K562 (cell line): ENCODE measurements at regions not wholly inside any gene's neighbourhood (a gene's known extent, or its start where the extent isn't known, plus 50 kb on each side); places are given as distances from the start of the nearest gene placed in this dataset.
A peak's percentile ranks its signal among the peaks of the same experiment; 100 is the strongest.

Experiments used
- ATAC-seq: fragments of 200-7000 bp; cut with Tn5 transposase; 3 replicates; pipeline ENCODE4 v1.9.1; 2020; ENCODE audit warnings: moderate library complexity
- BruUV-seq: library from RNA; stranded (reverse); fragments of 400-500 nt; replicated peaks from 2 replicates; lab custom pipeline; 2021; lab: Mats Ljungman, UMichigan
- CTCF ChIA-PET: fragments of 300-600 bp; formaldehyde crosslinking; extraction: SDS; loops from one replicate; lab custom pipeline; 2021; ENCODE audit warnings: low intra/inter-chr PET ratio; lab: Yijun Ruan, JAX
- POLR2A ChIA-PET: fragments of 300-600, 350-650 bp; sonication (Branson Sonifier 250); formaldehyde crosslinking; extraction: SDS; loops from one replicate; lab custom pipeline; 2021; ENCODE audit warnings: antibody characterized with exemption, inconsistent platforms; lab: Yijun Ruan, JAX
- DNase-seq, 4 experiments: peaks; one replicate each; pipeline versions ENCODE4 v3.0.0 to v3.0.0-alpha.2; 2011 to 2018; ENCODE audit warnings: low spot score in 3 of 4, mixed read lengths in 3 of 4; ENCODE audit errors: extremely low read depth in 1 of 4
- FAIRE-seq: peaks from 2 replicates; lab custom pipeline; 2011; peaks lifted over from hg19 to GRCh38; lab: Jason Lieb, UNC
- H2AFZ ChIP-seq: 2 replicates; pipeline ENCODE4 v1.6.0; 2011; ENCODE audit warnings: low read depth, low read length, control low read depth, inconsistent platforms
- H3K27ac ChIP-seq: fragments of 200-600 bp; 3 replicates; pipeline ENCODE4 v1.8.0; 2011; ENCODE audit warnings: low read depth, mild to moderate bottlenecking, control low read depth, inconsistent platforms, low read length, moderate library complexity, mixed read lengths; ENCODE audit errors: extremely low read depth
- H3K27me3 ChIP-seq, 2 experiments: fragments of 300-600 bp in 1 of 2; 2 replicates in 1 of 2; 3 replicates in 1 of 2; pipeline versions ENCODE4 v1.6.0 to v1.8.0; 2011; ENCODE audit warnings: inconsistent platforms in 2 of 2, low read length in 2 of 2, mild to moderate bottlenecking in 1 of 2, mixed read lengths in 1 of 2, moderate library complexity in 1 of 2; ENCODE audit not compliant: control insufficient read depth in 2 of 2, insufficient read depth in 2 of 2
- H3K36me3 ChIP-seq: fragments of 300-600 bp; 3 replicates; pipeline ENCODE4 v1.8.0; 2011; ENCODE audit warnings: mild to moderate bottlenecking, low read length, inconsistent platforms; ENCODE audit not compliant: control insufficient read depth, insufficient read depth
- H3K4me1 ChIP-seq, 2 experiments: fragments of 200-600 bp in 1 of 2; replicated peaks in 1 of 2; 2 replicates in 1 of 2; 3 replicates in 1 of 2; pipeline versions ENCODE4 v1.5.1 to v1.8.0; 2011; ENCODE audit warnings: inconsistent platforms in 2 of 2, low read length in 2 of 2, mild to moderate bottlenecking in 1 of 2, mixed read lengths in 1 of 2, moderate library complexity in 1 of 2; ENCODE audit not compliant: control insufficient read depth in 2 of 2, insufficient read depth in 2 of 2
- H3K4me2 ChIP-seq: 2 replicates; pipeline ENCODE4 v1.6.1; 2011; ENCODE audit warnings: low read length, control low read depth, inconsistent platforms, mixed read lengths; ENCODE audit not compliant: insufficient read depth
- H3K4me3 ChIP-seq: fragments of 200-600 bp; sonication (generic), shearing (Covaris generic); 2 replicates; pipeline ENCODE4 v1.5.1; 2016; ENCODE audit warnings: control low read depth, inconsistent platforms
- H3K79me2 ChIP-seq: fragments of 200-600 bp; 3 replicates; pipeline ENCODE4 v1.8.0; 2011; ENCODE audit warnings: low read length, inconsistent platforms; ENCODE audit not compliant: control insufficient read depth, insufficient read depth
- H3K9ac ChIP-seq, 2 experiments: 2 replicates each; pipeline versions ENCODE4 v1.6.0 to v1.6.1; 2011; ENCODE audit warnings: low read depth in 2 of 2, low read length in 2 of 2, control low read depth in 1 of 2, inconsistent platforms in 1 of 2, mild to moderate bottlenecking in 1 of 2, mixed read lengths in 1 of 2; ENCODE audit not compliant: insufficient read depth in 1 of 2
- H3K9me1 ChIP-seq: one replicate; pipeline ENCODE4 v1.6.0; 2011; ENCODE audit warnings: inconsistent platforms, mild to moderate bottlenecking, low read length, moderate library complexity; ENCODE audit not compliant: control insufficient read depth, insufficient read depth
- H3K9me3 ChIP-seq: replicated peaks from 2 replicates; pipeline ENCODE4 v1.5.1; 2011; ENCODE audit warnings: low read depth, low read length, inconsistent platforms; ENCODE audit not compliant: control insufficient read depth, insufficient read depth
- H4K20me1 ChIP-seq: replicated peaks from 2 replicates; pipeline ENCODE4 v1.6.1; 2011; ENCODE audit warnings: low read length, inconsistent platforms, mixed read lengths; ENCODE audit not compliant: control insufficient read depth, insufficient read depth
- KLF16 ChIP-seq: IDR thresholded peaks from 2 replicates; pipeline ENCODE4 v1.6.1; 2016; ENCODE audit warnings: antibody characterized with exemption
- NFIC ChIP-seq: fragments of 450-650 bp; IDR thresholded peaks from 2 replicates; pipeline ENCODE4 v1.6.1; 2017; ENCODE audit warnings: mild to moderate bottlenecking, inconsistent platforms
- PKNOX1 ChIP-seq: fragments of 450-650 bp; IDR thresholded peaks from 2 replicates; pipeline ENCODE4 v1.6.1; 2016
- TCF3 ChIP-seq: sonication (generic); formaldehyde crosslinking; IDR thresholded peaks from 2 replicates; pipeline ENCODE4 v1.4.0; 2020; ENCODE audit warnings: mild to moderate bottlenecking, missing genetic modification reagents
- WGBS: fragments of 100-300 bp; shearing (Covaris generic); methylation state at CpG from one replicate; pipeline ENCODE4 v1.1.6; 2016; ENCODE audit warnings: low coverage, mixed read lengths; ENCODE audit not compliant: insufficient coverage; ENCODE audit errors: missing lambda C conversion rate; 5-methylcytosine and 5-hydroxymethylcytosine counted together
- in situ Hi-C: fragments of 300-500 bp; cut with MboI; formaldehyde crosslinking; loops from 4 replicates; pipeline ENCODE4 v1.15.0; 2018; ENCODE audit warnings: inconsistent platforms, mixed read lengths
- intact Hi-C: fragments of 100-400 bp; cut with micrococcal nuclease; formaldehyde crosslinking; loops from 2 replicates; pipeline ENCODE4 v1.14.2; 2022
- TF ChIP-seq, protein P1 (sequence below): sonication (generic); formaldehyde crosslinking; IDR thresholded peaks from 2 replicates; pipeline ENCODE4 v1.9.0; 2022; ENCODE audit warnings: mild to moderate bottlenecking, missing genetic modification reagents
- TF ChIP-seq, protein P2 (sequence below): fragments of 450-650 bp; IDR thresholded peaks from 2 replicates; pipeline ENCODE4 v1.6.1; 2018; ENCODE audit warnings: mild to moderate bottlenecking, low read depth; ENCODE audit not compliant: partially characterized antibody

- Histone ChIP-seq H3K9ac (no peak overlapping the region), H3K36me3 (no peaks in the 10 kb centered on the region), H4K20me1 (no peaks in the 10 kb centered on the region), H3K27me3 (no peaks in the 10 kb centered on the region), H3K4me3 (no peak overlapping the region), H2AFZ (no peak overlapping the region), H3K9me1 (no peaks in the 10 kb centered on the region), H3K9me3 (no peaks in the 10 kb centered on the region), H3K4me2 (no peak overlapping the region), H3K4me1 (no peaks in the 10 kb centered on the region), H3K27ac (no peak overlapping the region), H3K79me2 (no peaks in the 10 kb centered on the region)
- ChIA-PET POLR2A (no interaction called here), CTCF (no interaction called here)
- TF ChIP-seq, protein P1, sequence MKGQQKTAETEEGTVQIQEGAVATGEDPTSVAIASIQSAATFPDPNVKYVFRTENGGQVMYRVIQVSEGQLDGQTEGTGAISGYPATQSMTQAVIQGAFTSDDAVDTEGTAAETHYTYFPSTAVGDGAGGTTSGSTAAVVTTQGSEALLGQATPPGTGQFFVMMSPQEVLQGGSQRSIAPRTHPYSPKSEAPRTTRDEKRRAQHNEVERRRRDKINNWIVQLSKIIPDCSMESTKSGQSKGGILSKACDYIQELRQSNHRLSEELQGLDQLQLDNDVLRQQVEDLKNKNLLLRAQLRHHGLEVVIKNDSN (CRISPR knock-in tag), result no peak
- TF ChIP-seq, protein P2, sequence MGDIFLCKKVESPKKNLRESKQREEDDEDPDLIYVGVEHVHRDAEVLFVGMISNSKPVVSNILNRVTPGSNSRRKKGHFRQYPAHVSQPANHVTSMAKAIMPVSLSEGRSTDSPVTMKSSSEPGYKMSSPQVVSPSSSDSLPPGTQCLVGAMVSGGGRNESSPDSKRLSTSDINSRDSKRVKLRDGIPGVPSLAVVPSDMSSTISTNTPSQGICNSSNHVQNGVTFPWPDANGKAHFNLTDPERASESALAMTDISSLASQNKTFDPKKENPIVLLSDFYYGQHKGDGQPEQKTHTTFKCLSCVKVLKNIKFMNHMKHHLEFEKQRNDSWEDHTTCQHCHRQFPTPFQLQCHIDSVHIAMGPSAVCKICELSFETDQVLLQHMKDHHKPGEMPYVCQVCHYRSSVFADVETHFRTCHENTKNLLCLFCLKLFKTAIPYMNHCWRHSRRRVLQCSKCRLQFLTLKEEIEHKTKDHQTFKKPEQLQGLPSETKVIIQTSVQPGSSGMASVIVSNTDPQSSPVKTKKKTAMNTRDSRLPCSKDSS, result no peak
- no peak for TF ChIP-seq KLF16
- no peak for FAIRE-seq
- 1% methylated on average over 4 of the region's 4 CpGs for WGBS
- intact Hi-C loops, result no loop called here
- no TSS peak for BruUV-seq
- no peak for DNase-seq
- ATAC-seq, result no peak
- in situ Hi-C loops, result no loop called here
These were observed 227.6 kb downstream of the ASXL3 start for GRCh38 chr18:33805592-33805991.

DNA sequence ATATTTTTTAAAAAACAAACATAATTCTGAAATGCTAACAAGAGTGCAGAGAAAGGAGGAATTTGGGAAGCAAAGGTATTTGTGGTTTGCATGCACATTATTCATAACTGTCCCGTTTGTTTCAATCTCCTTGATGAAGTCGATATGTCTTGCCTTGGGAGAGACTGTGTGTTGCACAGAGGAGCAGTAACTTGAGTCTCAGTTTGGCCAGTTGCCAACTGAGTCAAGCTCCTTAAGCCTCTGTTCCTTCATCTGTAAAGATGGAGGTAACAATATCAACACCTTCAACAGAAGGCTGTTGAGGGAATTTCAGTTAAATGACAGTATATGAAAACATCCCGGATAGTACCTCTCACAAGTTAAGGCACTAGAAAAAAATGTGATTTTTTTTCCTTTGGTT, 226.2 kb downstream of the ASXL3 start:
- CTCF ChIA-PET, result no interaction called here
- no peak overlapping the region for H3K9ac ChIP-seq
- in situ Hi-C loops, result no loop called here
- BruUV-seq, result no TSS peak
- H3K4me2 ChIP-seq, result no peak overlapping the region
- no peaks in the 10 kb centered on the region for H3K4me1 ChIP-seq
- no peaks in the 10 kb centered on the region for H3K9me1 ChIP-seq
- H3K27ac ChIP-seq, result no peak overlapping the region
- H3K27me3 ChIP-seq, result no peaks in the 10 kb centered on the region
- H2AFZ ChIP-seq, result no peak overlapping the region
- no peak for TF ChIP-seq TCF3 (CRISPR knock-in tag)
- no peak for TF ChIP-seq PKNOX1
- TF ChIP-seq NFIC, result peak; percentile 54
- TF ChIP-seq, all 486 proteins: peak for 1
- FAIRE-seq (no peak), DNase-seq (peak in 1 of 4 experiments; percentile 2), ATAC-seq (no peak)
- H3K9me3 ChIP-seq, result no peaks in the 10 kb centered on the region
- no peak overlapping the region for H3K4me3 ChIP-seq
- intact Hi-C loops, result no loop called here
- no peaks in the 10 kb centered on the region for H3K36me3 ChIP-seq
- WGBS, result 2% methylated on average over 3 of the region's 3 CpGs
- H4K20me1 ChIP-seq, result no peaks in the 10 kb centered on the region
- H3K79me2 ChIP-seq, result no peaks in the 10 kb centered on the region
- POLR2A ChIA-PET, result no interaction called here
